NCI-H2227 (cell line): ENCODE measurements at regions not wholly inside any gene's neighbourhood (a gene's known extent, or its start where the extent isn't known, plus 50 kb on each side); places are given as distances from the start of the nearest gene placed in this dataset.
"Not testable (repeated sequence)": the region's sequence is repeated elsewhere in the genome, so short reads cannot be mapped to it uniquely, and the experiment has no call there.

Experiments
- DNase-seq: peaks from one replicate; lab custom pipeline; 2025; ENCODE audit not compliant: unreplicated experiment; lab: John Stamatoyannopoulos, UW

GRCh38 chr9:78437806-78438205 is 140.9 kb downstream of the PSAT1 start:
- no peak for DNase-seq

DNA sequence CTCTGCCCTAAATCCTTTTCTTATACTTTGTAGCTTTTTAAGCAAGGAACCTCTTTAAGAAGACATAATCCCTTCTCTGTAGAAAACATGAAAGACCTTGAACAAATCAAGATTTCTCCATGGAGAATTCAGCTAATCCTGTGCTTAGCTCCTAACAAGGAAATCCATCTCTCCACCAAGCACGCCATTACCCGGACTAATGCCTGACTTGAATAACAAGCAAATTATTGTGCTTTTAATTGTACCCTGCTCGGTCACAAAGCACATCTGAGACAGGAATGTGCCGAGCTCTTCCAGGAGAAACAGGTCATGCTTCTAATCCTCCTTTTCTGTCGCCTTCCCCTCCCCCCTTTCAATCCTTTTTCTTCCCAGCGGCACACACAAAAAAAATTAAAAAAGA is 141.3 kb downstream of the PSAT1 start:
- no peak for DNase-seq

- no peak for DNase-seq
Observed at GRCh38 chr9:78438780-78439179, 141.9 kb downstream of the PSAT1 start.

DNA sequence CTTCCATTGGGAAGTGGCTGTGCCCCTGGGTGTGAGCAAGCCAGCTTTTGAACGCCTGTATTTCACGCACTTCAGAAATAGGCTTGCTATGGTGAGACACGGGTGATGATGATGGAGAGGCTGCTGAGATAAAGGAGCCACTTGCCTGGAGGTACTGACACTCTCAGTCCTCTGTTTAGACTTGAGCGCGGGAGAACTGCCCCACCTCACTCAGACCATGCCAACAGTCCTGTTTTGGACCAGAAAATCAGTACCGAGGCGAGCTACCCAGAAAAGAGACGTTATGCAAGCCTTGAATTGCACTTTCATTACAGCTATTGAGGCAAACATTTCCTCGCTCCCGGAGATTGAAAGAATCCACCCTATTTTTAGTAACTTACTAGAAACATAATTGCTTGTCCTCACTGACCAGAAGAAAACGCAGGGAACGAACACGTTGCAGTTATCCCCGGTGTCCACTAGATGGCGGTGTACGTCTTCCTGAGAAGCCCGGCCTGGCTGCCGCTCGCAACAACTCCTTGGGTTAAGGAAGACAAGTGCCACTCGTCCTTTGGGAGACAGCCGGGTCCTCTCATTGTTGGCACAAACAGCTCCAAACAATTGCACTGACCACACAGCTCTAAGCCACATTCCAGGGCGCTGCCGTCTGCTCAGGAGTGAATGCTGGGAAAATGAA is 142.4 kb downstream of the PSAT1 start:
- DNase-seq = peak; percentile 92

- DNase-seq = no peak
Observed at GRCh38 chr9:78439866-78440830, 143.2 kb downstream of the PSAT1 start.

GRCh38 chr9:78441396-78441795 is 144.5 kb downstream of the PSAT1 start:
- no peak for DNase-seq

DNA sequence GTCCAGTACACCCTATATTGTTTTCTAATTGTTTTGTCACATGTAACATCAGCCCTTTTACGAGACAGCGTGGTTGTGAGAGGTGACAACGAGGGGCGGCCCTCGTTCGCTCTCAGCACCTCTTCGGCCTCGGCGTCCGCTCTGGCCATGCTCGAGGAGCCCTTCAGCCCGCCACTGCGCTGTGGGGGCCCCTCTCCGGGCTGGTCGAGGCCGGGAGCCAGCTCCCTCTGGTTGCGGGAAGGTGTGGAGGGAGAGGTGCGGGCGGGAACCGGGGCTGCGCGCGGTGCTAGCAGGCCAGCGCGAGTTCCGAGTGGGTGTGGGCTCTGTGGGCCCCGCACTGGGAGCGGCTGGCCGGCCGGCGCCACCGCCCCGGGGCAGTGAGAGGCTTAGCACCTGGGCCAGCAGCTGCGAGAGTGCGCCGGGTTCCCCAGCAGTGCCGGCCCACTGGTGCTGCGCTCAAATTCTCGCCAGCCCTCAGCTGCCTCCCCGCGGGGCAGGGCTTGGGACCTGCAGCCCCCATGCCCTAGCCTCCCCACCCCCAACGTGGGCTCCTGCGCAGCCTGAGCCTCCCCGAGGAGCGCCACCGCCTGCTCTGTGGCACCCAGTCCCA is 145.0 kb downstream of the PSAT1 start:
- no peak for DNase-seq

DNA sequence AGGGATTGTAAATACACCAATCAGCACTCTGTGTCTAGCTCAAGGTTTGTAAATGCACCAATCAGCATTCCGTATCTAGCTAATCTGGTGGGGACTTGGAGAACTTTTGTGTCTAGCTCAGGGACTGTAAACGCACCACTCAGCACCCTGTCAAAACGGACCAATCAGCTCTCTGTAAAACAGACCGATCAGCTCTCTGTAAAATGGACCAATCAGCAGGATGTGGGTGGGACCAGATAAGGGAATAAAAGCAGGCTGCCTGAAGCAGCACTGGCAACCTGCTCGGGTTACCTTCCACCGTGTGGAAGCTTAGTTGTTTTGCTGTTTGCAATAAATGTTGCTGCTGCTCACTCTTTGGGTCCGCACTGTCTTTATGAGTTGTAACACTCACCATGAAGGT is 145.7 kb downstream of the PSAT1 start:
- DNase-seq = not testable (repeated sequence)

- DNase-seq = no peak
Observed at GRCh38 chr9:78443946-78444345, 147.0 kb downstream of the PSAT1 start.

DNA sequence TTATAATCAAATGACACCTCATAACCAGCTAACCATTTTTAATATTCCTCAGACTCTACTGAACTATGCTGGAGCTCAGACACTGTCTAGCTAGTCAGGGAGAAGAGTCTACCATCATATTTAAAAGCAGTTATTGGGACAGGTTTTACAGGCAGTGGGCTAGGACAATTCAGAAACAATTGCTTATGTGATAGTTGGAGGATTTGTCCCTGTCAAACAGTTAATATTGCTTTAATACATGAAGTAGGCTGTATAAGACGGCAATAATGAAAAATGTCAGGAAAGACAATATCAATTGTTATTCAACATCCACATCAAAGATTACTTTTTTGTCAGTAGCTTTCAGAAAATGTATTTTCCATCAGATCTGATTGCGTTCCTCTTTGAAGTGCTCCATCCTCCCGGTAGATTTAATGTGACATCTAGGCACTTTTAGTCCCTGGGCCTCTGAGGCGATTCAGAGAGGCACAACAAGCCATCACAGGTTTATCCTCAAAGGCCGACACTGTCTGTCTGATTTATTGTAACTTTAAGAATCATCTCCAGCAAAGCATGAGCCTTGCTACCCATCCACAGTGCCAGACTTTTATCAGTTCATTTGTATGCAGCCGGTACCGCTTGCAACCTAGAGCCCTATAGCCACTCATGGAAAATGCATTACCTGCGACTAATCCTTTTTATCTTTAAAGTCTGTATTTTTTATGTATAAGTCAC is 152.2 kb downstream of the PSAT1 start:
- DNase-seq = no peak

DNA sequence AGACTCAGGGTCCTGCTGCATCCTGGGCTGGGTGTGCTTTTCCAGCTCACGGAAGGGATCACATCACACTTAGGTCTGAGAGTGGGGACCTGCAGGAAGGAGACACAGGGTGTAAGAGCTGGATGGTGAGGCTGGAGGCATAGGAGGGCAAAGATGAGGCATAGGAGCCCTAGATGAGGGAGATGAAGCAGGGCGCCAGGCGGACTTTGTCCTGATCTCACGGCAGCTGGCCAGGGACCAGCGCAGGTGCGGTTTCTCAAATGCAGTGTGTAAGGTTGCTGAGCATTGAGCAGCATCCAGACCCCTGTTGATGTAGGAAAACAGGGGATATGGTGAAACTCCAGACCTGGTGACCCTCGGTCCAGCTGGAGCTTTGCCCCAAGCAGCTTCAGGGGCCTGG is 156.5 kb downstream of the PSAT1 start:
- no peak for DNase-seq

DNA sequence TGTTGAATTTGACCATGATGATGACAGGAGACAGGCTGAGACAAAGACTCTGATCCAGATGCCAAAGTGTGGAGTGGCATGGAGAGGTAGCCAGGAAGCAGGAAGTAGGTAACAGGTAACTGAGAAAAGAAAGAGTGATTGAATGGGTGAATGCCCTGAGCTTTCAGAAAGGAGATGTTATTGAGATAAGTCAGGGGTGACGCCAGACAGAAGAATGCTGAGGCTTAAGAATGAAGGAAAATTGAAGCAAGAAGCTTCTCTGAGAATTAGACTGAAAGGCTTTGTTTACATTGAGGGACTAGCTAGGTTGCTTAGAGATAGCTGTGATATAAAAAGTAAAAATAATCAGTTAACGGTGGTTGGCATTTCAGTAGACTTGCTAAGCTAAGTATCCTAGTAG is 165.7 kb downstream of the PSAT1 start:
- DNase-seq = no peak

- no peak for DNase-seq
Observed at GRCh38 chr9:78463750-78464149, 166.8 kb downstream of the PSAT1 start.

DNA sequence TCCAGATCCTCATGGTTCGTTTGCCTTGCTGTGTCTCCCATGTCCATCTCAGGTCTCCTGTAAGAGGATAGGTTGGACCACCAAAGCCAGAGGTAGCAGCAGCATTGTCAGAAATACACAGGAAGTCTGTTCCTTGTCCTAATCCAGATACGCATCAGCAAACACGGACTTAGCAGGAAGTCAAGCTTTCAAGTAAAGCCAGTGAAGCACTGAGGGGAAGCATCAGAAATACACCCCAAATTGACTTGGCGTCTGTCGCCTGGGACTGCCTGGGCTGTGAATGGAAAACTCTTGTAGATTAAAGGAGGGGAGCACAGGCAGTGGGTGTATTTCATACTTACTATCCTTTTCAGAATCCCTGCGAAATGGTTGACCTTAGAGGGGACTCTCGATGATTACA is 171.3 kb downstream of the PSAT1 start:
- DNase-seq = no peak

DNA sequence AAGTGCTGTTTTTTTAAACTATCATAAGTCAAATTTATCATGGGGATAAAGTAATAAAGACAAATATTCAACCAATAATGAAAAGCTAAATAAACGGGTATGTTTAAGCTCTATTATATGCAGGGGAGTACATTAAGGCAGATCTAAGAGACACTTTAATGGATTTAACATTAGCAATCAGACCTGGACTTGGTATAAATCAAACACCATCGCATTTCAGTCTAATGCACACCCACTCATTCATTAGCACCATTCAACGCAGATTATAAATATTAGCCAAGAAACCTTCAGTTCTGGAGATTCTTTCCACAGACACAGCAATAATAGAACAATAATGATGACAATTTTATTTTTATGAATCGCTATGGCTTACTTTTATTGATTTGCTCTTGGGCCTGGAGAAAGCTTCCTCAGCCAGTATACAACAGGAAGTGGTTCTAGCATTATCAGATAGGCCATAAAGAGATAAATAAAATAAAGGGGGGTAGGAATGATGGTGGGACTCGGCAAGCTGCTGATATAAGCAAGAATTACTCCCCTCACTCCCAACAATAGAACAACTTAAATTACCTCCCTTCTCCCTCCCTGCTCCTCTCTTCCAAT is 172.2 kb downstream of the PSAT1 start:
- DNase-seq = no peak

DNA sequence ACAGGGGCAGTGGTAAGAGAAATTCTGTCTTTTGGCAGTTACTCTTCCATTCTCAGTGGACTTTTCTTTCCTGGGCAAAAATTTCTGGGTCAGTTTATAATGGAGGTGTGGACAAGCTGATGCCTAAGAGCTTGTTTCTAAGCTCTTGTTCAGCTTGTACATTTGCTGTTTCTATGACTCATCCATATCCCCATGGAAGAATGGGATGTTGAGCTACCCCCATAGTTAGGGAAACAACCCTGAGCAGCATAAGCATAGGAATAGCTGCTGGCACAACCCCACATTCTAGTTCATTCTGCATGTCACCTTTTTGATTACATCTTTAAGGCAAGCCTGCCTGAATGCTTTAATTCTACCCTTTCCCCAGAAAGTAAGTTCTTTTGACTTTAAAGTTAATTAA is 173.3 kb downstream of the PSAT1 start:
- DNase-seq = no peak

DNA sequence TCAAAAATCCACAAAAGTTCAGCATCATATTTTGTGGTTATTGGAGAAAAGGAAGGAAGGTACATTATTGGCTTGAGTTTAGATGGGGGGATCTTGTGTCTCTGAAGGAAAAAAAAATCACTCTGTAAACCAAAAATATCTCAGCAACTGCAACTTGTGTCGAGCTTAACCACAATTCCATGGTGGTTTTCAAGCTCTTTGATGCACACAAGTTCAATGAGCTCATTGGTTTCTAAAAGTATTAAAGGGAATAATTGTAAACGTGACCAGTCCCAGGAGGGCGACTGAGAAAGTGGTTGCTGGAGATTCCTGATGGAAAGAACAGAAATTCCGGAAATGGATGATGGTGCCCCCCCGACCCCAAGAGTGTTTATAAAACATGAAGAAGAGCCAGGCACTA is 173.8 kb downstream of the PSAT1 start:
- no peak for DNase-seq

DNA sequence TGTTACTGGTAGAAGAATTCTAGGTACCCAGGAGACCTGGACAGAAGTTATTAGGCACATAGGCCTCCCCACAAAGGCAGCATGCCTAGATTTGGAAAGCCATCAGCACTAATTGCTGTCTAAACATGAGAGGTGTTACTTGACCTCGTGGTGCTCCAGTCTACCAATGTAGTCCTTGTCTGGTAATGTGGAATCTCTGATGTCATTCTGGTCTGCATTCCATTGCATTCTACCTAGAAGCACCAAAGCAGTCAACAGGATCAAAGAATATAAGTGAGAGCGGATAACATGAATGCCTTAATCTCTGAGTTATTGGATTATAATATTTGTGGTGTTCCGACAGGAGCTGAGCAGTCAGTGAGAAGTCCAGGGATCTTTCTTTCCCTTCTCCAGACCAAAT is 175.2 kb downstream of the PSAT1 start:
- DNase-seq = no peak

DNA sequence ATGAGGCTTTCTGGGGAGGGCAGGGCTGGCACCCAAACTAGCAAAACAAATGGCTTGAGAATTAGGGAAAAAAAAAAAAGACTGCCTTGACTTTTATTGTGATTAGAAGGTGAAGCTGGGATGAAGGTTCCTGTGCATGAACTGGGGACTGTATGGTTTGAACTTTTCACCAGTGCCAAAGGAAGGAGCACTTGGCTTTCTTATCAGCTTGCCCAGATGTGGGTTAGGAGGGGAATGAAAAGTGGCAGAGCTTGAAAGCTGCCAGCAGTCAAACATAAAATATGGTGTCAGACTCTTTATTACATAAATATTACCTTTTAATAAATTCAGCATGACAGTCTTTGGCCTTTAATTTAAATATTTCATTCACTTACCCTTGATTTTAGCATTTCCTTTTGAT is 182.5 kb downstream of the PSAT1 start:
- DNase-seq = no peak

DNA sequence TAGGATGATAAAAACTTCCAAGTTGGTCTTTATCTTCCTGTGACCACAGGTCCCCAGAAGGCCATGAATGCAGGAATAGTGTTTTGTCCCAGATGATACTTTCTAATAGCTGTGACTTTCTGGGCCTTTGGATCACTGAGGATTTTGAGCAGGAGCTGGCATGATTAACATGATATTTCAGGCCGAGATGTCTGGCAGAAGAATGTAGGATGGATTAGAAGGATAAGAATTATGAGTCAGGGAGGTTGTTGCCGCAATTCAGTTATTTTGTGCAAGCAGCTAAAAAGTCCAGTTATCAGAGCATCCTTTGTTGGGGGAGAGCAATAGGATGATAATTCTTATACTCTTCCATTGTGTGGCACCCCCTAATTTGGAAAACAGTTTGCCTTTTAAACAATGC is 189.7 kb downstream of the PSAT1 start:
- DNase-seq = no peak

GRCh38 chr9:78490231-78490630 is 193.3 kb downstream of the PSAT1 start:
- no peak for DNase-seq
